ENCODE measurements at regions not wholly inside any gene's neighbourhood (a gene's known extent, or its start where the extent isn't known, plus 50 kb on each side); places are given as distances from the start of the nearest gene placed in this dataset.

DNA sequence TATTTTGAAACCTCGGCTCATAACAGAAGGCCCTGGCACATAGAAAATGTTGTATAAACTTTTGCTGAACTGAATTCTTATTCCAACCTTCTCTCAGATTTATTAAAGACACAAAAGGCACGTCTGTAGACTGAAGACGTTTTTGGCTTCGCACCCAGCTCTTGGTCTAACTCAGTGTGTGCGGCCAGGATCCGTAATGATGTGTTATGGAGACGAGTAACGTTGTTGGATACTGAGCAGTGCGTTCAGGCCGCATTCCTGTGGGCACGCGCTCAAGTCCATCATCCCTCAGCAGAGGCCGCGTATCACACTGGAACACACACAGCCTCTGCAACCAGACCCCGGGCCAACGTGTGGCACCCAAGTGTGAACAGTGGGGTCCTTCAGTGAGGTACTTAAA, 154.8 kb upstream of the RAB4A start:
- WGBS, 2 donors: 93 to 95% methylated on average over 16 of the region's 16 CpGs
- DNase-seq (ENCODE audit: low spot score in 2 of 2): no peak
- H3K4me3 ChIP-seq (ENCODE audit: low read depth, poor library complexity, severe bottlenecking): no peak overlapping the region
- intact Hi-C loops (cut with DNase I; ENCODE audit: low total_unique reads): no loop called here
- TF ChIP-seq POLR2A (IDR thresholded peaks at IDR 0.05): no peak
- TF ChIP-seq, protein P1, sequence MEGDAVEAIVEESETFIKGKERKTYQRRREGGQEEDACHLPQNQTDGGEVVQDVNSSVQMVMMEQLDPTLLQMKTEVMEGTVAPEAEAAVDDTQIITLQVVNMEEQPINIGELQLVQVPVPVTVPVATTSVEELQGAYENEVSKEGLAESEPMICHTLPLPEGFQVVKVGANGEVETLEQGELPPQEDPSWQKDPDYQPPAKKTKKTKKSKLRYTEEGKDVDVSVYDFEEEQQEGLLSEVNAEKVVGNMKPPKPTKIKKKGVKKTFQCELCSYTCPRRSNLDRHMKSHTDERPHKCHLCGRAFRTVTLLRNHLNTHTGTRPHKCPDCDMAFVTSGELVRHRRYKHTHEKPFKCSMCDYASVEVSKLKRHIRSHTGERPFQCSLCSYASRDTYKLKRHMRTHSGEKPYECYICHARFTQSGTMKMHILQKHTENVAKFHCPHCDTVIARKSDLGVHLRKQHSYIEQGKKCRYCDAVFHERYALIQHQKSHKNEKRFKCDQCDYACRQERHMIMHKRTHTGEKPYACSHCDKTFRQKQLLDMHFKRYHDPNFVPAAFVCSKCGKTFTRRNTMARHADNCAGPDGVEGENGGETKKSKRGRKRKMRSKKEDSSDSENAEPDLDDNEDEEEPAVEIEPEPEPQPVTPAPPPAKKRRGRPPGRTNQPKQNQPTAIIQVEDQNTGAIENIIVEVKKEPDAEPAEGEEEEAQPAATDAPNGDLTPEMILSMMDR (IDR thresholded peaks at IDR 0.05): no peak

DNA sequence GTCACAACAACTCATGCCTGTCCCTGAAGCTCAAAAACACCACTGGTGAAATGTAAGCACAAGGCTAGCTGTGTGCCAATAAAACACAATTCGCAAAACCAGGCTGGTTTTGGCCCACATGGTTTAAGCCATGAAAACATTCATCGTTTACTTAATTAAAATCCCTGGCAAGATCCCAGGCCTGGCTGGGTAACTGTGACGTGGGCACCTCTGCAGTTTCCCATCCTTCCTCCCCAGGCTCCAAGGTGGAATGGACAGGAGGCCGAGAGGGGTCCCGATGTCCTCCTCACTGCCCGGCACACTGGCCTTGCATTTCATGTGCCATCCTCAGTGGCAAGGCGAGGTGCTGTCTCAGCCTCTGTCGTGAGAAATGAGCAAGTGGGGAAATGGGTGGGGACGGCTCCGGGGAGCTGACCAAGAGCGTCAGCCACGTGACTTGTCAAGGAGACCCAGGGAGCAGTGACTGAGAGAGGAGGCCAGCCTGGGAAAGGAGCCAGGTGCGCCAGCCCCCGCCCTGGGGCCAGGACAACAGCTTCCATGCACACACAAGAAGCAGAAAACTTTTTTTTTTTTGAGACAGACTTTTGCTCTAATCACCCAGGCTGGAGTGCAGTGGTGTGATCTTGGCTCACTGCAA, 153.1 kb upstream of the RAB4A start:
- no peak overlapping the region for H3K4me3 ChIP-seq (ENCODE audit: low read depth, poor library complexity, severe bottlenecking)
- no peak for TF ChIP-seq POLR2A (IDR thresholded peaks at IDR 0.05)
- TF ChIP-seq, protein P1 (IDR thresholded peaks at IDR 0.05): no peak
- DNase-seq (ENCODE audit: low spot score in 2 of 2): peak; percentile 74 to 95
- WGBS, 2 donors: 24 to 42% methylated on average over 14 of the region's 14 CpGs
- intact Hi-C loops (cut with DNase I; ENCODE audit: low total_unique reads): no loop called here

DNA sequence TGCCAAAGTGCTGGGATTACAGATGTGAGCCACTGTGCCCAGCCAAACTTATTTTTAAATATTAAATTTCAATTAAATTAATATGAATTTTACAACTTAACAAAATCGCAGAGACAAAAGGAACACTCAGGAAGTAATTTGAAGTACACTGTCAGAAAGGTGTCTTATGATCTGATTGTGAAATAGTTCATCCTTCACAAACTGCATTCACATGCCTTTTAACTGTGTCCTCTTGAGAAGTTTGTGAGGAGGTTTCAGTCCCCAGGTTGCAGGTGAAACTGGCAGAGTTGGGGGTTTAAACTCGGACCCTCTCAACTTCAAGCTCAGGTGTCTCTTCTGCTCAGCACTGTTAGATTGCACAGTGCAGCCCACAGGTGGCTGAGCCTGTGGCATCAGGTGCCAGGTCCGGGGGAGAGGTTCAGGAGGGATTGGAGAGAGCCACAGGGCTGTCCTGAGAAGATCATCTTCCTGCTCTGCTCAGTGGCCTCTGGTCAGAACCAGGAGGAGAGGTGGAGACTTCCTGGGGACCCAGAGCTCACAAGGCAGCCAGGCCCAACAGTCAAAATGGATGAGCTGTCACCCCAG, 152.3 kb upstream of the RAB4A start:
- intact Hi-C loops (cut with DNase I; ENCODE audit: low total_unique reads): no loop called here
- no peak for DNase-seq (ENCODE audit: low spot score in 2 of 2)
- no peak overlapping the region for H3K4me3 ChIP-seq (ENCODE audit: low read depth, poor library complexity, severe bottlenecking)
- no peak for TF ChIP-seq POLR2A (IDR thresholded peaks at IDR 0.05)
- TF ChIP-seq, protein P1 (IDR thresholded peaks at IDR 0.05): no peak
- WGBS, 2 donors: 81 to 82% methylated on average over 3 of the region's 3 CpGs

DNA sequence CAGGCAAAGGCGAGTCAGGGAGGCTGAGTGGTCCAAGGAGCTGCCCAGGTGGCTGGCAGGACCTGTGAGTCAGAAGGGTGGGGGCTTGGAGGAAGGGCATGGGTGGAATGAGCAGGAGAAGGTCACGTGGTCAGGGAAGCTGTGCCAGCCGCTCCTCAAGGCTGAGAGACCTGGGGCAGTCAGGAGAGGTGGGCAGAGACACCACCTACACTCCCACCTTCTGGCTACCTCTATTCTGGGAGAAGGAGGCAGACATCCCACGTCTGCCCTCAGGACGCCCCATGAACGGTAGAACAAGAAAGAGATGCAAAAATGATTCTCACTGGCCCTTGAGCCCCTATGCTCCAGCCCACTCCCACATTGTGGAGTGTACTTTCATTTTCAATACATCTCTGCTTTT, 151.8 kb upstream of the RAB4A start:
- no peak overlapping the region for H3K4me3 ChIP-seq (ENCODE audit: low read depth, poor library complexity, severe bottlenecking)
- 93 to 94% methylated on average over 6 of the region's 6 CpGs for WGBS, 2 donors
- intact Hi-C loops (cut with DNase I; ENCODE audit: low total_unique reads): no loop called here
- no peak for DNase-seq (ENCODE audit: low spot score in 2 of 2)
- TF ChIP-seq POLR2A (IDR thresholded peaks at IDR 0.05): no peak
- TF ChIP-seq, protein P1 (IDR thresholded peaks at IDR 0.05): no peak

DNA sequence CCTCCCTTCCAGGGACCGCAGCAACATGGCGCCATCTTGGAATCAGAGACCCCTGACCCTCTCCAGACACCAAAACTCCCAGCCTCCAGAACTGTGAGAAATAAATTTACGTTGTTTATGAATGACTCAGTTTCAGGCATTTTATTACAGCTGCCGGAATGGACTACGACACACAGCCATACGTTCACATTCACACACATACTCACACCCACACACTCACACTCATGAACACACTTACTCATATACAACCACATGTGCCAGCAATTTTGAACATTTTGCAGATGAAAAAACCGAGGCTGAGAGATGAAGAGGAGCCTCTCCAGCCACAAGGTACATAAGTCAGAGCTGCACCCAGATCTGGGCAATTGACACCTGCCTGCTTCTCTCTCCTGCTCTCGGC, 151.0 kb upstream of the RAB4A start:
- 85 to 92% methylated on average over 8 of the region's 8 CpGs for WGBS, 2 donors

More for the DNA sequence above, 151.0 kb upstream of the RAB4A start:
- no peak for TF ChIP-seq POLR2A (IDR thresholded peaks at IDR 0.05)
- TF ChIP-seq, protein P1 (IDR thresholded peaks at IDR 0.05): no peak
- no peak overlapping the region for H3K4me3 ChIP-seq (ENCODE audit: low read depth, poor library complexity, severe bottlenecking)
- DNase-seq (ENCODE audit: low spot score in 2 of 2): no peak
- intact Hi-C loops (cut with DNase I; ENCODE audit: low total_unique reads): loop anchor here (5.0 kb wide), 1 partner anchor 1717 kb away; no protein-coding TSS in a partner anchor
